GM23338 (cell line): ENCODE measurements at regions not wholly inside any gene's neighbourhood (a gene's known extent, or its start where the extent isn't known, plus 50 kb on each side); places are given as distances from the start of the nearest gene placed in this dataset.

Experiments
- ATAC-seq: fragments of 200-7000 bp; cut with Tn5 transposase; 3 replicates; pipeline ENCODE4 v1.9.1; 2020
- DNase-seq: peaks from one replicate; pipeline ENCODE4 v3.0.0-alpha.2; 2015; ENCODE audit warnings: low spot score
- H2AFZ ChIP-seq: fragments of 200-600 bp; sonication (generic); 2 replicates; pipeline ENCODE4 v1.8.0; 2016; ENCODE audit warnings: antibody characterized with exemption, mild to moderate bottlenecking, moderate library complexity
- H3F3A ChIP-seq: fragments of 200-600 bp; sonication (generic); replicated peaks from 2 replicates; pipeline ENCODE4 v1.8.0; 2017; ENCODE audit warnings: antibody characterized with exemption, mixed run types, low read depth
- H3K27ac ChIP-seq: fragments of 200-600 bp; sonication (generic); 2 replicates; pipeline ENCODE4 v1.6.1; 2016; ENCODE audit warnings: low read depth
- H3K27me3 ChIP-seq: fragments of 200-600 bp; sonication (generic); 2 replicates; pipeline ENCODE4 v1.8.0; 2016; ENCODE audit warnings: mild to moderate bottlenecking, mixed run types, moderate library complexity; ENCODE audit not compliant: insufficient read depth
- H3K36me3 ChIP-seq: fragments of 200-600 bp; sonication (generic); 2 replicates; pipeline ENCODE4 v1.8.0; 2016; ENCODE audit warnings: mild to moderate bottlenecking; ENCODE audit not compliant: insufficient read depth
- H3K4me1 ChIP-seq: fragments of 200-600 bp; sonication (generic); 2 replicates; pipeline ENCODE4 v1.8.0; 2016; ENCODE audit warnings: mild to moderate bottlenecking, moderate library complexity; ENCODE audit not compliant: insufficient read depth
- H3K4me2 ChIP-seq: fragments of 200-600 bp; sonication (generic); 2 replicates; pipeline ENCODE4 v1.7.1; 2017; ENCODE audit warnings: mixed run types
- H3K4me3 ChIP-seq: fragments of 200-600 bp; sonication (generic); 2 replicates; pipeline ENCODE4 v1.6.1; 2016; ENCODE audit warnings: mixed run types
- H3K79me2 ChIP-seq: fragments of 200-600 bp; sonication (generic); replicated peaks from 2 replicates; pipeline ENCODE4 v1.8.0; 2017; ENCODE audit warnings: mild to moderate bottlenecking; ENCODE audit not compliant: insufficient read depth
- H3K9me2 ChIP-seq: fragments of 200-600 bp; sonication (generic); 2 replicates; pipeline ENCODE4 v1.8.0; 2017; ENCODE audit not compliant: insufficient read depth
- H4K20me1 ChIP-seq: fragments of 200-600 bp; sonication (generic); replicated peaks from 2 replicates; pipeline ENCODE4 v1.8.0; 2017; ENCODE audit warnings: mild to moderate bottlenecking; ENCODE audit not compliant: insufficient read depth
- H3K27ac Mint-ChIP-seq: 2 replicates; pipeline ENCODE4 v1.8.0; 2020; ENCODE audit warnings: inconsistent platforms, mild to moderate bottlenecking, moderate library complexity, mixed read lengths
- H3K27me3 Mint-ChIP-seq: 3 replicates; pipeline ENCODE4 v1.8.0; 2022; ENCODE audit warnings: low read depth, mild to moderate bottlenecking, moderate library complexity, mixed read lengths, inconsistent platforms; ENCODE audit not compliant: insufficient read depth, poor library complexity
- H3K36me3 Mint-ChIP-seq: 3 replicates; pipeline ENCODE4 v1.8.0; 2021; ENCODE audit warnings: low read depth, mild to moderate bottlenecking, inconsistent platforms, moderate library complexity, mixed read lengths
- H3K4me1 Mint-ChIP-seq: 3 replicates; pipeline ENCODE4 v1.8.0; 2020; ENCODE audit warnings: mild to moderate bottlenecking, inconsistent platforms, mixed read lengths
- H3K4me3 Mint-ChIP-seq: 3 replicates; pipeline ENCODE4 v1.8.0; 2021; ENCODE audit warnings: moderate library complexity, mild to moderate bottlenecking, inconsistent platforms, mixed read lengths
- H3K9me3 Mint-ChIP-seq: 3 replicates; pipeline ENCODE4 v1.8.0; 2020; ENCODE audit warnings: moderate library complexity, mild to moderate bottlenecking, inconsistent platforms, mixed read lengths
- CREB1 ChIP-seq: fragments of 250-450 bp; sonication (Bioruptor Pico); IDR thresholded peaks from 2 replicates; pipeline ENCODE4 v1.5.0; 2020; ENCODE audit warnings: low read depth, mild to moderate bottlenecking, moderate library complexity
- EZH2 ChIP-seq: fragments of 200-600 bp; sonication (generic); IDR thresholded peaks from one replicate; pipeline ENCODE4 v1.8.0; 2017; ENCODE audit warnings: antibody characterized with exemption, mild to moderate bottlenecking, low read depth; ENCODE audit not compliant: unreplicated experiment
- EZH2phosphoT487 ChIP-seq: fragments of 200-600 bp; sonication (generic); IDR thresholded peaks from one replicate; pipeline ENCODE4 v1.8.1; 2018; ENCODE audit warnings: antibody characterized with exemption; ENCODE audit not compliant: unreplicated experiment
- JUNB ChIP-seq: IDR thresholded peaks from one replicate; pipeline ENCODE4 v1.6.1; 2016; ENCODE audit warnings: antibody characterized with exemption; ENCODE audit not compliant: unreplicated experiment
- NANOG ChIP-seq: IDR thresholded peaks from 2 replicates; pipeline ENCODE4 v1.6.1; 2016; ENCODE audit warnings: antibody characterized with exemption, borderline replicate concordance
- POLR2AphosphoS5 ChIP-seq: IDR thresholded peaks from 2 replicates; pipeline ENCODE4 v1.6.1; 2016; ENCODE audit warnings: antibody characterized with exemption, low read depth
- STAT1 ChIP-seq: IDR thresholded peaks from one replicate; pipeline ENCODE4 v1.6.1; 2016; ENCODE audit warnings: antibody characterized with exemption; ENCODE audit not compliant: unreplicated experiment
- ZNF114 ChIP-seq: fragments of 250-450 bp; sonication (Bioruptor Pico); IDR thresholded peaks from 2 replicates; pipeline ENCODE4 v1.5.0; 2020; ENCODE audit warnings: mild to moderate bottlenecking, moderate library complexity
- ZNF331 ChIP-seq: fragments of 250-450 bp; sonication (Bioruptor Pico); IDR thresholded peaks from 2 replicates; pipeline ENCODE4 v1.5.0; 2020; ENCODE audit warnings: low read depth, mild to moderate bottlenecking, moderate library complexity
- TF ChIP-seq, protein P1 (sequence below): IDR thresholded peaks from one replicate; pipeline ENCODE4 v1.6.1; 2018; ENCODE audit warnings: antibody characterized with exemption; ENCODE audit not compliant: unreplicated experiment
- TF ChIP-seq, protein P2 (sequence below), 2 experiments: fragments of 200-600 bp in 1 of 2; sonication (generic) in 1 of 2; conservative IDR thresholded peaks; 2 replicates each; pipeline versions ENCODE4 v1.5.1 to v1.6.1; 2016 to 2017; ENCODE audit warnings: antibody characterized with exemption in 2 of 2, low read depth in 2 of 2, mild to moderate bottlenecking in 2 of 2, moderate library complexity in 1 of 2
- TF ChIP-seq, protein P3 (sequence below): IDR thresholded peaks from 2 replicates; pipeline ENCODE4 v1.6.1; 2016; ENCODE audit warnings: antibody characterized with exemption
- TF ChIP-seq, protein P4 (sequence below): fragments of 250-450 bp; sonication (Bioruptor Pico); IDR thresholded peaks from 2 replicates; pipeline ENCODE4 v1.5.0; 2020; ENCODE audit warnings: mild to moderate bottlenecking, moderate library complexity

DNA sequence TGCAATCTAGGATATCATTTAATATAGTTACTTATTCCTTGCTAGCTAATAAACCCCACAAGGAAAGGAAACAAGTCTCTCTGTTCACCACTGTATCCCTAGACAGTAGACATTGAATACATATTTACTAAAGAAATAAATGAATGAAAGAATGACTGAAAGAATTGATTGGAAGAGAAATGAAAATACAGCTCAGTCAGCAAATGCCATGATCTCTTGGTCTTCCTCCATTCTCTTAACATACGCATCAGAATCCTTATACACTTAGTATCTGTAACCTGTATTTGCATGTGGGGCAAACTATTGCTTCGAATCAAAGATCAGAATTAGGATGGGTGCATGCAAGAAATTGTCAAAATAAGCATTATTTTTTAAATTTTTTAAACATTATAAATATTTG, 500.8 kb upstream of the ADGRL2 start:
- Mint-ChIP-seq H3K27ac (no peak overlapping the region), H3K4me1 (peaks cover 11% of the 10 kb centered on the region), H3K36me3 (no peaks in the 10 kb centered on the region), H3K4me3 (no peak overlapping the region), H3K27me3 (peaks cover 5% of the 10 kb centered on the region), H3K9me3 (no peaks in the 10 kb centered on the region)
- H3F3A ChIP-seq: no peaks in the 10 kb centered on the region
- no peak for ATAC-seq
- no peaks in the 10 kb centered on the region for H3K79me2 ChIP-seq
- H4K20me1 ChIP-seq: no peaks in the 10 kb centered on the region
- H3K27me3 ChIP-seq: no peaks in the 10 kb centered on the region
- H3K9me2 ChIP-seq: peaks cover 15% of the 10 kb centered on the region; the same call in 1 of the 2 replicates
- TF ChIP-seq, protein P1, sequence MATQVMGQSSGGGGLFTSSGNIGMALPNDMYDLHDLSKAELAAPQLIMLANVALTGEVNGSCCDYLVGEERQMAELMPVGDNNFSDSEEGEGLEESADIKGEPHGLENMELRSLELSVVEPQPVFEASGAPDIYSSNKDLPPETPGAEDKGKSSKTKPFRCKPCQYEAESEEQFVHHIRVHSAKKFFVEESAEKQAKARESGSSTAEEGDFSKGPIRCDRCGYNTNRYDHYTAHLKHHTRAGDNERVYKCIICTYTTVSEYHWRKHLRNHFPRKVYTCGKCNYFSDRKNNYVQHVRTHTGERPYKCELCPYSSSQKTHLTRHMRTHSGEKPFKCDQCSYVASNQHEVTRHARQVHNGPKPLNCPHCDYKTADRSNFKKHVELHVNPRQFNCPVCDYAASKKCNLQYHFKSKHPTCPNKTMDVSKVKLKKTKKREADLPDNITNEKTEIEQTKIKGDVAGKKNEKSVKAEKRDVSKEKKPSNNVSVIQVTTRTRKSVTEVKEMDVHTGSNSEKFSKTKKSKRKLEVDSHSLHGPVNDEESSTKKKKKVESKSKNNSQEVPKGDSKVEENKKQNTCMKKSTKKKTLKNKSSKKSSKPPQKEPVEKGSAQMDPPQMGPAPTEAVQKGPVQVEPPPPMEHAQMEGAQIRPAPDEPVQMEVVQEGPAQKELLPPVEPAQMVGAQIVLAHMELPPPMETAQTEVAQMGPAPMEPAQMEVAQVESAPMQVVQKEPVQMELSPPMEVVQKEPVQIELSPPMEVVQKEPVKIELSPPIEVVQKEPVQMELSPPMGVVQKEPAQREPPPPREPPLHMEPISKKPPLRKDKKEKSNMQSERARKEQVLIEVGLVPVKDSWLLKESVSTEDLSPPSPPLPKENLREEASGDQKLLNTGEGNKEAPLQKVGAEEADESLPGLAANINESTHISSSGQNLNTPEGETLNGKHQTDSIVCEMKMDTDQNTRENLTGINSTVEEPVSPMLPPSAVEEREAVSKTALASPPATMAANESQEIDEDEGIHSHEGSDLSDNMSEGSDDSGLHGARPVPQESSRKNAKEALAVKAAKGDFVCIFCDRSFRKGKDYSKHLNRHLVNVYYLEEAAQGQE: no peak
- TF ChIP-seq ZNF331 (no peak), NANOG (no peak), EZH2 (no peak), STAT1 (no peak), JUNB (no peak), ZNF114 (no peak), POLR2AphosphoS5 (no peak), CREB1 (CRISPR knock-in tag) (no peak), EZH2phosphoT487 (no peak)
- TF ChIP-seq, protein P2, sequence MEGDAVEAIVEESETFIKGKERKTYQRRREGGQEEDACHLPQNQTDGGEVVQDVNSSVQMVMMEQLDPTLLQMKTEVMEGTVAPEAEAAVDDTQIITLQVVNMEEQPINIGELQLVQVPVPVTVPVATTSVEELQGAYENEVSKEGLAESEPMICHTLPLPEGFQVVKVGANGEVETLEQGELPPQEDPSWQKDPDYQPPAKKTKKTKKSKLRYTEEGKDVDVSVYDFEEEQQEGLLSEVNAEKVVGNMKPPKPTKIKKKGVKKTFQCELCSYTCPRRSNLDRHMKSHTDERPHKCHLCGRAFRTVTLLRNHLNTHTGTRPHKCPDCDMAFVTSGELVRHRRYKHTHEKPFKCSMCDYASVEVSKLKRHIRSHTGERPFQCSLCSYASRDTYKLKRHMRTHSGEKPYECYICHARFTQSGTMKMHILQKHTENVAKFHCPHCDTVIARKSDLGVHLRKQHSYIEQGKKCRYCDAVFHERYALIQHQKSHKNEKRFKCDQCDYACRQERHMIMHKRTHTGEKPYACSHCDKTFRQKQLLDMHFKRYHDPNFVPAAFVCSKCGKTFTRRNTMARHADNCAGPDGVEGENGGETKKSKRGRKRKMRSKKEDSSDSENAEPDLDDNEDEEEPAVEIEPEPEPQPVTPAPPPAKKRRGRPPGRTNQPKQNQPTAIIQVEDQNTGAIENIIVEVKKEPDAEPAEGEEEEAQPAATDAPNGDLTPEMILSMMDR (conservative IDR thresholded peaks at IDR 0.05; ENCODE audit: low read depth in 2 of 2): no peak
- TF ChIP-seq, protein P3, sequence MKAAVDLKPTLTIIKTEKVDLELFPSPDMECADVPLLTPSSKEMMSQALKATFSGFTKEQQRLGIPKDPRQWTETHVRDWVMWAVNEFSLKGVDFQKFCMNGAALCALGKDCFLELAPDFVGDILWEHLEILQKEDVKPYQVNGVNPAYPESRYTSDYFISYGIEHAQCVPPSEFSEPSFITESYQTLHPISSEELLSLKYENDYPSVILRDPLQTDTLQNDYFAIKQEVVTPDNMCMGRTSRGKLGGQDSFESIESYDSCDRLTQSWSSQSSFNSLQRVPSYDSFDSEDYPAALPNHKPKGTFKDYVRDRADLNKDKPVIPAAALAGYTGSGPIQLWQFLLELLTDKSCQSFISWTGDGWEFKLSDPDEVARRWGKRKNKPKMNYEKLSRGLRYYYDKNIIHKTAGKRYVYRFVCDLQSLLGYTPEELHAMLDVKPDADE: no peak
- TF ChIP-seq, protein P4, sequence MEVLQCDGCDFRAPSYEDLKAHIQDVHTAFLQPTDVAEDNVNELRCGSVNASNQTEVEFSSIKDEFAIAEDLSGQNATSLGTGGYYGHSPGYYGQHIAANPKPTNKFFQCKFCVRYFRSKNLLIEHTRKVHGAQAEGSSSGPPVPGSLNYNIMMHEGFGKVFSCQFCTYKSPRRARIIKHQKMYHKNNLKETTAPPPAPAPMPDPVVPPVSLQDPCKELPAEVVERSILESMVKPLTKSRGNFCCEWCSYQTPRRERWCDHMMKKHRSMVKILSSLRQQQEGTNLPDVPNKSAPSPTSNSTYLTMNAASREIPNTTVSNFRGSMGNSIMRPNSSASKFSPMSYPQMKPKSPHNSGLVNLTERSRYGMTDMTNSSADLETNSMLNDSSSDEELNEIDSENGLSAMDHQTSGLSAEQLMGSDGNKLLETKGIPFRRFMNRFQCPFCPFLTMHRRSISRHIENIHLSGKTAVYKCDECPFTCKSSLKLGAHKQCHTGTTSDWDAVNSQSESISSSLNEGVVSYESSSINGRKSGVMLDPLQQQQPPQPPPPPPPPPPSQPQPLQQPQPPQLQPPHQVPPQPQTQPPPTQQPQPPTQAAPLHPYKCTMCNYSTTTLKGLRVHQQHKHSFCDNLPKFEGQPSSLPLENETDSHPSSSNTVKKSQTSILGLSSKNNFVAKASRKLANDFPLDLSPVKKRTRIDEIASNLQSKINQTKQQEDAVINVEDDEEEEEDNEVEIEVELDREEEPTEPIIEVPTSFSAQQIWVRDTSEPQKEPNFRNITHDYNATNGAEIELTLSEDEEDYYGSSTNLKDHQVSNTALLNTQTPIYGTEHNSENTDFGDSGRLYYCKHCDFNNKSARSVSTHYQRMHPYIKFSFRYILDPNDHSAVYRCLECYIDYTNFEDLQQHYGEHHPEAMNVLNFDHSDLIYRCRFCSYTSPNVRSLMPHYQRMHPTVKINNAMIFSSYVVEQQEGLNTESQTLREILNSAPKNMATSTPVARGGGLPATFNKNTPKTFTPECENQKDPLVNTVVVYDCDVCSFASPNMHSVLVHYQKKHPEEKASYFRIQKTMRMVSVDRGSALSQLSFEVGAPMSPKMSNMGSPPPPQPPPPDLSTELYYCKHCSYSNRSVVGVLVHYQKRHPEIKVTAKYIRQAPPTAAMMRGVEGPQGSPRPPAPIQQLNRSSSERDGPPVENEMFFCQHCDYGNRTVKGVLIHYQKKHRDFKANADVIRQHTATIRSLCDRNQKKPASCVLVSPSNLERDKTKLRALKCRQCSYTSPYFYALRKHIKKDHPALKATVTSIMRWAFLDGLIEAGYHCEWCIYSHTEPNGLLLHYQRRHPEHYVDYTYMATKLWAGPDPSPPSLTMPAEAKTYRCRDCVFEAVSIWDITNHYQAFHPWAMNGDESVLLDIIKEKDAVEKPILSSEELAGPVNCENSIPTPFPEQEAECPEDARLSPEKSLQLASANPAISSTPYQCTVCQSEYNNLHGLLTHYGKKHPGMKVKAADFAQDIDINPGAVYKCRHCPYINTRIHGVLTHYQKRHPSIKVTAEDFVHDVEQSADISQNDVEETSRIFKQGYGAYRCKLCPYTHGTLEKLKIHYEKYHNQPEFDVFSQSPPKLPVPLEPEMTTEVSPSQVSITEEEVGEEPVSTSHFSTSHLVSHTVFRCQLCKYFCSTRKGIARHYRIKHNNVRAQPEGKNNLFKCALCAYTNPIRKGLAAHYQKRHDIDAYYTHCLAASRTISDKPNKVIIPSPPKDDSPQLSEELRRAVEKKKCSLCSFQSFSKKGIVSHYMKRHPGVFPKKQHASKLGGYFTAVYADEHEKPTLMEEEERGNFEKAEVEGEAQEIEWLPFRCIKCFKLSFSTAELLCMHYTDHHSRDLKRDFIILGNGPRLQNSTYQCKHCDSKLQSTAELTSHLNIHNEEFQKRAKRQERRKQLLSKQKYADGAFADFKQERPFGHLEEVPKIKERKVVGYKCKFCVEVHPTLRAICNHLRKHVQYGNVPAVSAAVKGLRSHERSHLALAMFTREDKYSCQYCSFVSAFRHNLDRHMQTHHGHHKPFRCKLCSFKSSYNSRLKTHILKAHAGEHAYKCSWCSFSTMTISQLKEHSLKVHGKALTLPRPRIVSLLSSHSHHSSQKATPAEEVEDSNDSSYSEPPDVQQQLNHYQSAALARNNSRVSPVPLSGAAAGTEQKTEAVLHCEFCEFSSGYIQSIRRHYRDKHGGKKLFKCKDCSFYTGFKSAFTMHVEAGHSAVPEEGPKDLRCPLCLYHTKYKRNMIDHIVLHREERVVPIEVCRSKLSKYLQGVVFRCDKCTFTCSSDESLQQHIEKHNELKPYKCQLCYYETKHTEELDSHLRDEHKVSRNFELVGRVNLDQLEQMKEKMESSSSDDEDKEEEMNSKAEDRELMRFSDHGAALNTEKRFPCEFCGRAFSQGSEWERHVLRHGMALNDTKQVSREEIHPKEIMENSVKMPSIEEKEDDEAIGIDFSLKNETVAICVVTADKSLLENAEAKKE (CRISPR knock-in tag): no peak
- H3K27ac ChIP-seq: no peak overlapping the region
- no peak overlapping the region for H2AFZ ChIP-seq
- no peaks in the 10 kb centered on the region for H3K36me3 ChIP-seq
- peaks cover 20% of the 10 kb centered on the region for H3K4me1 ChIP-seq
- no peak for DNase-seq
- H3K4me3 ChIP-seq: no peak overlapping the region
- H3K4me2 ChIP-seq: no peak overlapping the region
